Activated T-cell treated with anti-CD3 and anti-CD28 coated beads for 1 hour (primary cell): ENCODE measurements at regions not wholly inside any gene's neighbourhood (a gene's known extent, or its start where the extent isn't known, plus 50 kb on each side); places are given as distances from the start of the nearest gene placed in this dataset.

Experiments used
- DNase-seq: peaks from one replicate; pipeline ENCODE4 v3.0.0-alpha.2; 2020; ENCODE audit warnings: low read depth

DNA sequence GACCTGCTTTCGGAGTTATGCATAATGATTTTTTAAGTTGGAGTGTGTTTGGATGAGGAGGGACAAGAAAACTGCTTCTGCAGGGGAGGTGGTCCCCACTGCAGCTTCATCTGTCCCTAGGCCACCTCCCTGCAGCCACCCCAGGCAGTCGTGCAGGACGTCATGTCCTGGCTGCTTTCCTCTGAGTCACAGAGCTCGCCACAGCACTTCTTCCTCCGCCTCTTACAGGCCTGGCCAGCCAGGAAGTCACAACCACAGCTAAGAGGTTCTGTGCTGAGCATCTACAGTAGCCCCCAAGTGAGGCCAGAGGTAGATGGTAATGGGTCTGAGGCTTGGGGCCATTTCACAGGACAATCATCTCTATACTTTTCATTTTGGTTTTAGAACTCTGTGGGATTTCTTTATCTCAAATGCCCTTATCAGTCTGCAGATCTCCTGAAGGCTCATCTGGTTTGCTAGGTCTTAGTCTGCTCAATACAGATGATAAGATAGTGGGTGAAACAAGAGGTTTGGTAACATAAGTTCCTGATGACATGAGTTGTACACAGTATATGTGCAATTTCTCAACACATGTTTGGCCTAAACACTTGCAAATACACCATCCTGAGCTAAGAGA lies 106.4 kb downstream of the ARF6 start:
- peak; percentile 44 for DNase-seq

DNA sequence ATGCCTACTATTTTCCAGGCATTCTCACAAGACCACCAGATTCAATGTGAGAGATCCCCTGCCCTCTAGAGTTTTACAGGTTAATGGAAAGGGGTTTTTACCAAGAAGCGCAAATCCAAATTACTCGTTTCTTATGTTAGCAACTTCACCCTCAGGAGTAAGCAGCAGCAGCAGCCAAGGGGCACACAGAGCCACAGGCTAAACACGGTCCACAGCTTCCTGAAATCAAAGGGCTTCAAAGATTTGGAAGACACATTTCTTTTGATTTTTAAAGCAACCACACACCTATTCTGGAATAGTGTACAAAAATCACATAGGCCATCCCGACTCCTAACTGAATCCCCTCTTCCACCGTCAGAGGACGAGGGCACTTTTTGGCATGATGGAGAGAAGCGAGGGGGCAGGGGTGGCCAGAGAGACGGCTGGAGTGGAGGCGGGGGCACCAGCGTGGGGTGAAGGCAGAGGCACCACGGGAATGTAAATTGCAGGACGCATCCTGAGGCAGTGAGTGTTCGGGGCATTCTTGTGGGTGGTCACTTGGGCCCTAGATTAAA lies 107.0 kb downstream of the ARF6 start:
- no peak for DNase-seq

DNA sequence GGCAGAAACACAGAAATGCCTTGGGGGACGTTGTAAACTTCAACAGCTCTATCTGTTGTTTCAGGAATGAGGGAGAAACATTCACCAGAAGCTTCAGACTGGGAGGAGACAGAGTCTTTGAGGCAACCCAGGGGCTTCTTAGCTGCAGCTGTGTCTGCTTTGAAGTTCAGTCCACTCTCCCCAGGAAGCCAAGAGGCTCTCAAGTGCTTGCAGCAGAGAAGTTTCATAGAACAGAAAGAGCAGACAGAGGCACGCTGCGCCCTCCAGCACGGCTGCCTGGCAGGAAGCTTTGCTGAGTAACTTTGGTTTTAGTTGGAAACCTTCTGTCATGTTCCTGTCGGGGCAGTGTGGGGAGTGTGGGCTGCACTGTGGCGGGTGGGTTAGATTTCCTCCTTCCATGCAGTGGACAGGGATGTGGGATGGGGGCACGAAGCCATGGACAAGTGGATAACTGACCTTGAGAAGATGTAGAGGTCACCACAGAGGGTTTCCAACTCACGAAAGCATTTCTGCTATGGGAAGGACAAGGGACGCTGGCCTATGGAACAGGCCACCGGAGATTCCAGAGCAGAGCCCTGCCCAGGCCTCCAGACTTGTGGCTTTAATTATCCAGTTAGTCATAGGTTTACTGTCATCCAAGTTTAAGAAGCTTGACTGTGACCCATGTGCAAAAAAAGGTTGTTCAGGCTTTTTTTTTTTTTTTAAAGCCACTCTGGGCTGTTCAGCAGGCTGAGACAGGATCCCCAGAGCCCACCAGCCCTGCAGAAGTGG lies 107.7 kb downstream of the ARF6 start:
- DNase-seq: peak; percentile 53

DNA sequence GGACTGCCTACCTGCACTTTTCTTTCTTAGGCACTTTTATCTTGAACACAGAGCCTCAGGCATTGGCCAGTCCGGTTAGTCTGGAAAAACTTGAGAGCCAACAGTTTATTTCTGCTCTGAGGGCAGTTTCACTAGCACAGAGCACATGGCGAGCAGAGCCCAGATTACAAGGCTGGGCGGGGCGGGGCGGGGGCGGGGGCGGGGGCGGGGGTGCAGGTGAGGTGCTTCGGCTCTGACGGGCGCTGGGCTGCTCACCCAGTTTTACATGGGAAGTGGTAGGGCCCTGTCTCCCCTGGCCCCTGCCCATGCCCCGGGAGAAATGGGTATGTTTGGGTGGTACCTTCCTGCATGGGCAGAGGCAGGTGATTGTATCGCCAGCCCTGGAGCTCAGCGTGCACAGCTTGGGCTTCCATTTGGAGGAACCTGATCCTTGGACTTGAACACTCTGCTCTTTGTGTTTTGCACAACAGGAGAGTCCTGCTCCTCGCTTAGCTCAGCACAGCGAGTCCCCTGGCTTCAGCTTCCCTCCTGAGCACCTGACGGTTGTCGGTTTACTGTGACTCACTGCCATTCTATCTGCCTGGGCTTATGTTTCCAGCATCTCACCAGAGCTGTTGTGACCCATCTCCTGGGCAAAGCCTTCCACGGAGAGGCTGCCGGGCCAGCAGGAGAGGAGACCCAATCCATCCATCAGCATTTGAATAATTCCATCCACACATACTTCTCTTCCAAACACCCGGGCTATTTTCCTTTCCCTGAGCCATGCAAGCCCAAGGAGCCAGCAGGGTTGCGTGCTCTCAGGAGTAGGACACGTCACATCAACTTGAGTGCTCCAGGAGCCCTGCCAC lies 108.5 kb downstream of the ARF6 start:
- DNase-seq: peak; percentile 53

DNA sequence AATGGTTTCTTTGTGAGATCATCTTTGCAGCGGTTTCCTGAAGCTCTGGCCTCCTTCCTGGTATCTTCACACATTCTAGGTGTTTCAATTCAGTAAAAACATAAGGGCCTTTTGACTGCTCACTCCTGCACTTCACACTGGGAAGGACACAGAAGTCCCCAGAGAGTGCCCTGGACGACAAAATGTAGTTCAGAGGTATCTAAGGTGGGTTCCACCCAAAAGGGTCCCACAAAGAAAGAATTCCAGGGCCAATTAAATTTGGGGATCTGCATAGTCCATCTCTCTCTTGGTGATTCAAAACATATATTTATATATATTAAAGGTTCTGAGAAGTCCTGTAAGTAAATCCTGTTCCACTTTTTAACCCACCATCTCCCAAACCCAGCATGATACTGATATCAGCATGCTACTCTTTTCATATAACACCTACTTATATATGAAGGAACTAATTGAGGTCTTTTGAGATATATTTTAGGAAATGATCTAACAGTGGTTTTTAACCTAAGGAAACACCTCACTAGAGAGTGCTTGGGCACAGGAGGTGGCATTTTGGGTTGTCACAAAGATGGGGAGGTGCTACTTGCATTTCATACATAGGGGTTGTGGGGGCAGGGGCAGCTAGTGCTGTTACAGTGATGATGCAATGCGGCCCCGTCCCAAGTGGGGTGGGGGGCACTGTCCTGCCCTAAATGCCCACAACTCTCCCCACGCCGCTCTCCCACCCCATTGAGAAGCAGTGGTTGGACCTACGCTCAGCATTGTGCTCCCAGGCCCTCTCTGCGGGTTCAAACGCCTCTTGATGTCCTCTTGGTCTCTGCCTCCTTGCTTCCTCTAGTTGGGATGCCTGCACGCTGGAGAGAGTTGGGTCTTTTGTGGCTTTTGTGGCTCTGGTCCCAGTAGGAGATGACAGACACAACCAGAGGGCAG lies 109.4 kb downstream of the ARF6 start:
- peak; percentile 35 for DNase-seq

DNA sequence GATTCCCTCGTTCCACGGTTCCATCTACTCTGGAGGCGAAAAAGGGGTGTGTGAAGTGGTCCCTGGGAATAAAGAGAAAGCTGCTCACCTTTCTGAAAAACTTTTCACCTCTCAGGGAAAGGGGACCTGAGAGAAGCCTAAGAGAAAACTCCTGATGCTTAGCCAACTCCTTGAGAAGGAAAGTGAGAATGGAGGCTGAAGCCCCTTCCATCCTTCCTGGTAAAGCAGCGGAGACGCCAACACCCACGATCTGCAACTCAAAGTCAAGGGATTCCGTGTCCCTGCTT lies 110.0 kb downstream of the ARF6 start:
- DNase-seq: no peak

DNA sequence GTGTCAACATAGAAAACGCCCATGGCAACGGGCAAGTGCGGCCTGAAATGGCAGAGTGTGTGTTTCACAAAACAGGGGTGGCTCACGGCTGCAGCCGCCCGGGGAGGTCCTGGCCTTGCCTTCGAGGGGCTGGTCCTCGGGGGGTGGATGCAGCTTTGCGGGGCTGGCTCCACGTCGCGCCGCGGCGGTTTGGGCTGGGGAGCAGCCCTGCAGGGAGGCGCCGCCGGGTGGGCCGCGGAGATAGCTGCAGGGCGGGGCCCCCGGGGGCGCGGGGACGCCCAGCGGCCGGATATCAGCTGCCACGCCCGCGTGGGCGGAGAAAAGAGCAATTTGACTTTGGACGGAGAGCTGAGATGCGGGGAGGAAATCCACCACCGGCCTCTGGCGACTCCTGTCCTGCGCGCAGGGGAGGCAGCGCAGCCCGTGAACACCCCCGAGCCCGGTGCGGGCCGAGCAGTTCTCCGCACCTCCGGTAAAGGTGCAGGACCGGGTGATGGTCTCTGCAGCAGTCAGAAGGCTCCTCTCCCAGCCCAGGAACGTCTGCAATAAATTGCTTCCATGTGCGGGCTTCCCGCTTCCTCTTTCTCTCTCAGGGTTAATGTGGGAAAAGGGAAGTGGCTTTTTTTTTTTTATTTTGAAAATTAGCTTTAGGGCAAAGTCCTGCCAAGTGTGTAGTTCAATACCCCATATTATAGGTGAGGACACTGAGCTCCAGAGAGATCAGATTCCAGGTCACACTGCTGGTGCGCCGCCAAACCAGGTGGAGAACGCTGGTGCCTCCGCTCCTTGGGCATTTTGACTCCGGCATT lies 110.5 kb downstream of the ARF6 start:
- DNase-seq: peak; percentile 61

DNA sequence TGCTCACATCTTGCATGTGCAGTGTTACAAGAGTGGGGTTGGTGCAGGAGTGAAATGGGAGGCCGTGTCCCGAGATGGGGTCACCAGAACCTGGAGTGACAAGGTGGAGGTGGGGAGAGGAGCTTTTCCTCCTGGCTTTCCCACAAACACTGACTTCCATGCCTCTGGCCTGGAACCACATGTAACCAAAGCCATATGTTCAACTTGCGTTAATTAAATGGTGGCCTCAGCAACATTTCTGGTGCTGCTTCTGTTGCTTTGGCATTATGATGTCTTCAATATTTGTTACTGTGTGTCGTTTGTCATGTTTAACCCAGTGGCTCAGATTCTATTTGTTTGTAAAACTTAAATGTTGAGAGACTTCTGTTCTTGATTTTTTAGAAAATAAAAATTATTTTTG lies 110.2 kb downstream of the VCPKMT start:
- DNase-seq: no peak

DNA sequence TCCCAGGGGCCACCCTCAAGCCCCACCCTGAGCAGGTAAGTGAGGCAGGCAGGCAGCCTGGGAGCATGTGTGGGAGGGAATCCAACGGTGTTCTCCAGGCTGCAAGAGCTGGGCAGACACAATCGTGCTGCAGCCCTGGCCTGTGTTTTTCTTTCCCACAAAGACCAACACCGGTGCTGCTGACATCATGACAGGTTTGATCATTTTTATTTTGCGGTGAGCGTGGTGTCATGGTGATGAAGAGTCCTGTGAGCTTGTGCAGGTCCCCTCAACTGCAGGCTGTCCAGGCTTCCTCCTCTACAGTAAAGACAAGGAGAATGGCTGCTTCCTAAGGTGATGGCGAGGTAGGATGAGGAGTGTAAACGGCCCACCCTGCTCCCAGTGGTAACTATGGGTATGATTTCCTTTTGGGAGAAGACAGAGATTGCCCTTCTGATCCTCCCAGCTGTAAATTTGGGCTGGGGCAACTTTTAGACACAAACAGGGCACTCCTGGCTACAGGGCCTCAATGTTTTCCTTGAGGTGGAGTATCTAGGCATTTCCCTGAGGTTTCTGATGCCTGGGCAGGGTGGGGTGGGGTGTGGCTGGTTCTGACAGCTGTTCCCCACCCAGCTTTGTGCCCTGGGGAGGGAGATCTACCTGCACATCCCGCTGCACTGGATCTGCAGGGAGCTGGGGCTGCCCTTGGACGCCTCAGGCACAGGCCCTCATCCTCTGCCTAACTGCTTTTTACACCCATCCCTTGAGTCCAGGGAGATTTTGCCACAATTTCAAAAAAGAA lies 109.1 kb downstream of the VCPKMT start:
- no peak for DNase-seq

DNA sequence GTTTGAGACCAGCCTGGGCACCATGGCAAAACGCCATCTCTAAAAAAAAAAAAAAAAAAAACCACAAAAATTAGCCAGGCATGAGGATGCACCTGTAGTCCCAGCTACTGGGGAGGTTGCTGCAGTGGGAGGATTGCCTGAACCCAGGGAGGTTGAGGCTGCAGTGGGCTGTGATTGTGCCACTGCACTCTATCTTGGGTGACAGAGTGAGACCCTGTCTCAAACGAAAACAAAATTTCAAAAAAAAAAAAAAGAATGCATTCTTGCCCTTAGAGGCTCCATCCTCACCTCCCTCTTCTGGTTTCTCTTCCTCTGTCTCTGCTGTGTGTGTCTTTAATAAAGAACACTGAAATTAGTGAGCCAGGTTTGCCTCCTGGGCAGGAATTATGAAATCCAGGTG lies 107.8 kb downstream of the VCPKMT start:
- DNase-seq: no peak

DNA sequence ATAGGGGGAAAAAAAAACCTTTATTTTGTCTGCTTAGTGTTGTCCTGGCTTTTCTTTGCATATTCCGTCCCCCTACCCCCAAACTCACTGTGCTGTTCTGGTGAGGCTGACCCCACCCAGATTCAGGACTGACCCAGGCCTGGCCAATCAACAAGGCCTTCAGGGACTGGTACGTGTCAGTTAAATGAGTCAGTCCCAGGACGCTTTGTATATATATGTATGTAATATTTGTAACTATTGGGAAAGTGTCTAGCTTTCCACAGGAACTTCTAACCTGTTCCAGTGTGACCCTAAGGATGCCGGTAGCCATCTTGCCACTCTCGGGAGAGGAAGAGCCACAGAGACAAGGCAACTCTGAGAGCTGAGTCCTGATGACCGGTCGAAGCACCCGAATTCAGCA lies 107.4 kb downstream of the VCPKMT start:
- no peak for DNase-seq

DNA sequence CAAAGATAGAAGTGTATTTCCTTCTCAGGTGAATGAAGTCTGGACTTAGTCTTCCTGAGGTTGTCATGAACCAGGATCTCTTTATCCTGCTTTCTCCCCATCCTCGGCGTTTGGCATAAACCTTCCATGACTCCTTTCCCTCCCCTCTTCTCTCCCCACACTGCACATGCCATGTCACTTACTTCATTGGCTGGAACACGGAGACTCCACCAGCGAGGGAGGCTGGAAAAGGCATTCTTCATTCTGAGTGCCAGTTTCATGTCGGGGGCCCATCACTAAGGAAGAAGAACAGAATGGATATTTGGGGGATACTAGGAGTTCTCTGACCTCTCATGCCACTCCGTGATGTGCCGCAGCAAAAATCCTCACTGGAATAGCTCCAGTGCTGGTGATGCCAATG lies 105.6 kb downstream of the VCPKMT start:
- DNase-seq: no peak

DNA sequence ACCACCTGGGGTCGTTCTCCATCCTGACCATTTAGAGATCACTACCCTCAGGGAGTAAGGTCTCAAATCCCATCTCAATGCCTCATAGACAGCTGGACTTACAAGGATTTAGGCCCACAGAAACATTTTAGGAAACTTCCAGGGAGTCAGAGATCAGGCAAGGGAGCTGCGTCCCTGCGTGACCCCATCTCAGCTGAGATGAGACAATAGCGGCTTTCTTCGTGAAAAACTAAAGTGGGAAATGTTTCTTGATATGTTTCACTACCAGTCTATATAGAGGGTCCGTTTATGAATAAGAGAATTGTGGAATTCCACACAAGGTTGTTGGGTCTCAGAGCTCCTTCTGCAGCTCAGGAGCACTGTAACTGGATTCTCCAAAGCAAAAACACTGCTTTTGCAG lies 105.1 kb downstream of the VCPKMT start:
- DNase-seq: no peak

DNA sequence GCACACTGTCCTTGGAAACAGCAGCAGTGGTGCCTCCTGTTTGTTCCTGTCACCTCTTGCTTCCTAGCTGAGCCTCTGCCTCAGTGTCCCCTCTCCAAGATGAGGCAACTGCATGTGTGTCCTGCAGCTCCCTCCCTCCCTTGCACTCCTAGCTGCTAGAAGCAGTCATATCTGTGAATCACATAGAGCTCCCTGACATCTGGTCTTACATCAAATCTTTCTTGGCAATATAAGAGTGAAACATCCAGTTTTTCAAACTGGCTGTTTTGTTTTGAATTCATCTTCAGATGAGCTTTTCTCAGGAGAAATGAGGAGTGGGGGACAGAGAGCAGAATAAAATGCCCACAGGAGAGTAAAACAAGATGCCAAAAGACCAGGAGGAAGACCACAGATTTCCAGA lies 103.7 kb downstream of the VCPKMT start:
- no peak for DNase-seq

DNA sequence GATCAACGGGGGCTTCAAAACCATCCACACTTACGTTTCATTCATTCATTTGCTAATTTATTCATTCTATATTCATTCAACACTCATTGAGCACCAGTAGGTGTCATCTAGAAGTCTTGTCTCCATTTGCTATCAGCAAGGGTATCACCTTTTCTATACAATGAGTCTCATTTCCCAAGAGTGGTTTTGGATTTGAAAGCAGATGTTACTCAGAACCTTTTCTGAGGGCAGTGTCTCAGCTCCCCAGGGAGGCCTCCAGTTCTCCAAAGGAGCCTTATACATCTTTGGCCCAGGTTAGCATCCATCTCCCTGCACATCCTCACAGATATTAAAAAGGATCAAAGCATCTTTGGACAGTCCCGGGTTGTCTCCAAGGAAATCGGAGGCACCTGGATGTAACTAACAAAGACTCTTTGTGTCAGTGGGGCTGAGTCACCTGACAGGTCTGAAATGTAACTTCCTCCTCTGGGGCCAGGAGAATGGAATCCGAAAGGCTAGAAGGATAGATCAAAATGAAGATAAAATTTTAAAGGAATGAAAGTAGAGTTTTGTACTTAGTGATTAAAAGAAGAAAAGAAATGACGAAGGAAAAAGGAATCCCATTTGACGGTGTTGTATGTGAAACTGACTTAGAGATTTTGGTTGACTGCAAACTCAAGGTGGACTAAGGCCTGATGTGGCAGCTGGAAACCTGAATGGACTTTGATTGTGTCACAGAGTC lies 103.0 kb downstream of the VCPKMT start:
- no peak for DNase-seq

DNA sequence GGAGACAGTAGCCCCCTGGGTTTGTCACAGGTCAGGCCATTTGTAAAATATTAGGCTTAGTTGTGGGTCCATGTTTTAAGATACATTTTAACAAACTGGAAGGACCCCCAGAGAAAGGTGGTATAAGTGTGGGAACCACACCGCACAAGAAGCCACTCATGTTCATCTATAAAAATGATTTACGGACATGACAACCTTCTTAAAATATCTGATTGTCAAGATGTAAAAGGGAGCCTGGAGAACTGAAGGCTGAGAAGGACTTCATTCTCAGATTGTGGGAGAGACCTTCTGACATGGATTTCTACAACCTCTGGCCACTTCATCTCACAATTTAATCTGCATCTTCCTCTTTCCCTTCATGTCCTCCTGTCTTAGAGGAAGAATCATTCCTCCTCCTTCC lies 102.4 kb downstream of the VCPKMT start:
- DNase-seq: no peak

DNA sequence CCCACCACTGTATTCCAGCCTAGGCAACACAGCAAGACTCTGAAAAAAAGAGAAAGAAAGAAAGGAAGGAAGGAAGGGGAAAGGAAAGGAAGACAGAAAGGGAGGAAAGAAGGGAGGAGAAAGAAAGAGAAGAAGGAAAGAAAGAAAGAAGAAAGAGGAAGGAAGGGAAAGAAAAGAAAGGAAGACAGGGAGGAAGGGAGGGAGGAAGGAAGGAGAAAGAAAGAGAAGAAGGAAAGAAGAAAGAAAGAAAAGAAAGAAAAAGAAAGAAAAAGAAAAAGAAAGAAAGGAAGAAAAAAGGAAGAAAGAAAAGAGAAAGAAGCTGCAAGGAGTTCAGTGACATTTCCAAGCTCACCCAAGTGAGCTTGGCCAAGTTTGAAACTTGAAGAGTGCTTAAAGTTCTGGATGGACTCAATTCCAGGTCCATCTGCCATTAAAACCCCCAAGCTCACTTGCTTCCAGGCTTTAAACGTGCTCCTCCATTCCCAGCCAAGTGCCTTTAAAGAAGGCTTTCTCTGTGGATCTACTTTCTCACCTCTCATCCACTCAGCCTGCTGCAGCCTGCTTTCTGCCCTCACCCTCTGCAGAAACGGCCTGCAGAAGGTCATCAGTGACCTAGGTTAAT lies 101.5 kb downstream of the VCPKMT start:
- DNase-seq: no peak

DNA sequence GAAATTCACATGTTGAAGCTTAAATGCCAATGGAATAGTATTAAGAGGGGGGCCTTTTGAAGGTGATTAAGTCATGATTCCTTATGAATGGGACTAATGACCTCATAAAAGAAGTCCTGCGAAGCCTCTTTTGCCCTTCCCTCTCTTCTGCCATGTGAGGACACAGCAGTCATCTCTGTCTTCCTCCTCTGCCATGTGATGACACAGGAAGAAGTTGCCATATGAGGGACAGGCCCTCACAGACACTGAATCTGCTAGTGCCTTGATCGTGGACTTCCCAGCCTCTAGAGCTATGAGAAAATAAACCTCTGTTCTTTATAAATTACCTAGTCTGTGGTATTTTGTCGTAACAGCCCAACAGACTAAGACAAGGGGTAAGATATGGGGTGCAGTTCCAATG lies 100.7 kb downstream of the VCPKMT start:
- DNase-seq: no peak
